Sciatic nerve (tissue), 2 donors: ENCODE measurements at regions not wholly inside any gene's neighbourhood (a gene's known extent, or its start where the extent isn't known, plus 50 kb on each side); places are given as distances from the start of the nearest gene placed in this dataset.

Experiments used
- ATAC-seq: fragments of 200-7000 bp; cut with Tn5 transposase; one replicate; pipeline ENCODE4 v1.9.1; 2020; ENCODE audit warnings: mild to moderate bottlenecking, moderate library complexity
- DNase-seq: peaks from one replicate; pipeline ENCODE4 v3.0.0-alpha.2; 2020; ENCODE audit warnings: low spot score
- intact Hi-C: fragments of 100-400 bp; cut with DNase I; formaldehyde crosslinking; loops from one replicate; pipeline ENCODE4 v1.14.2; 2022
- donor health status: DM: no; HTN: no; CAD: no.
- donor health status: DM: no; HTN: no; CAD: no.

- ATAC-seq, result no peak
- DNase-seq, result no peak
- intact Hi-C loops, result no loop called here
These were observed 206.8 kb upstream of the FOXQ1 start for GRCh38 chr6:1104988-1105670.

- intact Hi-C loops, result no loop called here
- no peak for DNase-seq
- ATAC-seq, result no peak
These were observed 207.8 kb upstream of the FOXQ1 start for GRCh38 chr6:1103945-1104623.

GRCh38 chr6:1103021-1103420 is 208.9 kb upstream of the FOXQ1 start:
- ATAC-seq (no peak), DNase-seq (no peak)
- intact Hi-C loops, result no loop called here

GRCh38 chr6:1100269-1100668 is 211.6 kb upstream of the FOXQ1 start:
- intact Hi-C loops, result loop anchor here (1.0 kb wide), 1 partner anchor 34 kb away; no protein-coding TSS in a partner anchor
- ATAC-seq, result no peak
- no peak for DNase-seq

GRCh38 chr6:1099264-1099663 is 212.6 kb upstream of the FOXQ1 start:
- intact Hi-C loops, result no loop called here
- ATAC-seq, result no peak

GRCh38 chr6:1096967-1097765 is 214.7 kb upstream of the FOXQ1 start:
- ATAC-seq (no peak), DNase-seq (no peak)
- intact Hi-C loops, result no loop called here

More at GRCh38 chr6:1099264-1099663, 212.6 kb upstream of the FOXQ1 start:
- DNase-seq, result no peak

GRCh38 chr6:1094306-1094705 is 217.6 kb upstream of the FOXQ1 start:
- ATAC-seq, result peak; percentile 95
- intact Hi-C loops, result no loop called here
- DNase-seq, result no peak

- ATAC-seq, result no peak
- intact Hi-C loops, result no loop called here
- DNase-seq, result no peak
These were observed 220.0 kb upstream of the FOXQ1 start for GRCh38 chr6:1091900-1092299.

GRCh38 chr6:1089859-1090258 is 222.0 kb upstream of the FOXQ1 start:
- ATAC-seq (no peak), DNase-seq (no peak)
- intact Hi-C loops, result no loop called here

GRCh38 chr6:1088492-1089001 is 223.4 kb upstream of the FOXQ1 start:
- ATAC-seq (no peak), DNase-seq (no peak)
- intact Hi-C loops, result no loop called here

GRCh38 chr6:1087154-1087843 is 224.6 kb upstream of the FOXQ1 start:
- ATAC-seq (no peak), DNase-seq (no peak)
- intact Hi-C loops, result no loop called here

GRCh38 chr6:1086446-1087153 is 225.3 kb upstream of the FOXQ1 start:
- ATAC-seq (no peak), DNase-seq (no peak)
- intact Hi-C loops, result no loop called here

- DNase-seq, result no peak
- intact Hi-C loops, result no loop called here
- ATAC-seq, result no peak
These were observed 229.5 kb upstream of the FOXQ1 start for GRCh38 chr6:1082285-1082935.

- ATAC-seq, result peak; percentile 42
These were observed 230.2 kb upstream of the FOXQ1 start for GRCh38 chr6:1081551-1082284.

GRCh38 chr6:1080453-1081337 is 231.2 kb upstream of the FOXQ1 start:
- no peak for DNase-seq
- intact Hi-C loops, result no loop called here

More at GRCh38 chr6:1081551-1082284, 230.2 kb upstream of the FOXQ1 start:
- no peak for DNase-seq
- intact Hi-C loops, result no loop called here

GRCh38 chr6:1079525-1079924 is 232.4 kb upstream of the FOXQ1 start:
- ATAC-seq, result no peak
- intact Hi-C loops, result no loop called here
- DNase-seq, result no peak

More at GRCh38 chr6:1080453-1081337, 231.2 kb upstream of the FOXQ1 start:
- no peak for ATAC-seq
